Panc1 (cell line): ENCODE measurements at regions not wholly inside any gene's neighbourhood (a gene's known extent, or its start where the extent isn't known, plus 50 kb on each side); places are given as distances from the start of the nearest gene placed in this dataset.

Source experiments
- POLR2AphosphoS5 ChIP-seq: IDR thresholded peaks from 2 replicates; pipeline ENCODE4 v1.6.1; 2012; ENCODE audit warnings: mild to moderate bottlenecking, low read depth, low read length, moderate library complexity
- REST ChIP-seq, 2 experiments: IDR thresholded peaks; 2 replicates each; pipeline ENCODE4 v1.6.1; 2011 to 2012; ENCODE audit warnings: low read depth in 2 of 2, control low read depth in 1 of 2, low read length in 1 of 2, mild to moderate bottlenecking in 1 of 2, moderate library complexity in 1 of 2; ENCODE audit not compliant: insufficient read depth in 1 of 2
- SIN3A ChIP-seq: IDR thresholded peaks from 2 replicates; pipeline ENCODE4 v1.6.1; 2012; ENCODE audit warnings: low read depth, mild to moderate bottlenecking, low read length, moderate library complexity, borderline replicate concordance; ENCODE audit not compliant: insufficient read depth
- TF ChIP-seq, protein P1 (sequence below): fragments of 450-650 bp; IDR thresholded peaks from 2 replicates; pipeline ENCODE4 v1.5.1; 2017; ENCODE audit warnings: mild to moderate bottlenecking

DNA sequence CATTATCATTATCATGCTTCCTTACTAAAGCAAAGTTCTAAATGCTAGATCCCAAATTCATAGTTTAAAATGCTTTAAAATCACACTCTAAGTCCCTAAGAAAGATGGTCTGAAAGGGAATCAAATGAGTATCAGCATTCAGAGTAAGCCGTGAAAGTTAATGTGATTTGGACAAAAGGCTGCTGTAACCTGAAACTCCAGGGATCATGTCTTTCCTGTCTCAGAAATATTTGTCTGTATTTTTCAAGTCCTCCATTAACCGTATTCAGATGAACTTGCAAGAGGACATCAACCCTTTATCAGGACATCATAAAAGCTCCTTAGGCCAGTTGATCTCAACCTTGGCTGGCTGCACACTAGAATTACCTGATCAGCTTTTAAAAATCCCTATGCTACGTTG is 324.3 kb upstream of the PKDCC start:
- TF ChIP-seq, protein P1, sequence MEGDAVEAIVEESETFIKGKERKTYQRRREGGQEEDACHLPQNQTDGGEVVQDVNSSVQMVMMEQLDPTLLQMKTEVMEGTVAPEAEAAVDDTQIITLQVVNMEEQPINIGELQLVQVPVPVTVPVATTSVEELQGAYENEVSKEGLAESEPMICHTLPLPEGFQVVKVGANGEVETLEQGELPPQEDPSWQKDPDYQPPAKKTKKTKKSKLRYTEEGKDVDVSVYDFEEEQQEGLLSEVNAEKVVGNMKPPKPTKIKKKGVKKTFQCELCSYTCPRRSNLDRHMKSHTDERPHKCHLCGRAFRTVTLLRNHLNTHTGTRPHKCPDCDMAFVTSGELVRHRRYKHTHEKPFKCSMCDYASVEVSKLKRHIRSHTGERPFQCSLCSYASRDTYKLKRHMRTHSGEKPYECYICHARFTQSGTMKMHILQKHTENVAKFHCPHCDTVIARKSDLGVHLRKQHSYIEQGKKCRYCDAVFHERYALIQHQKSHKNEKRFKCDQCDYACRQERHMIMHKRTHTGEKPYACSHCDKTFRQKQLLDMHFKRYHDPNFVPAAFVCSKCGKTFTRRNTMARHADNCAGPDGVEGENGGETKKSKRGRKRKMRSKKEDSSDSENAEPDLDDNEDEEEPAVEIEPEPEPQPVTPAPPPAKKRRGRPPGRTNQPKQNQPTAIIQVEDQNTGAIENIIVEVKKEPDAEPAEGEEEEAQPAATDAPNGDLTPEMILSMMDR, result no peak
- TF ChIP-seq REST (IDR thresholded peaks at IDR 0.05; ENCODE audit: insufficient read depth in 1 of 2, low read depth in 2 of 2, low read length in 1 of 2) (no peak), POLR2AphosphoS5 (no peak), SIN3A (no peak)
